GM12878 (cell line): ENCODE measurements at regions not wholly inside any gene's neighbourhood (a gene's known extent, or its start where the extent isn't known, plus 50 kb on each side); places are given as distances from the start of the nearest gene placed in this dataset.

ENCODE experiments used
- EED ChIP-seq: sonication (generic); IDR thresholded peaks from 2 replicates; pipeline ENCODE4 v1.6.1; 2016; ENCODE audit warnings: antibody characterized with exemption, low read depth
- FOXK2 ChIP-seq: fragments of 450-650 bp; IDR thresholded peaks from 2 replicates; pipeline ENCODE4 v1.6.1; 2017; ENCODE audit warnings: mild to moderate bottlenecking, moderate library complexity
- POLR2AphosphoS2 ChIP-seq: IDR thresholded peaks from 2 replicates; pipeline ENCODE4 v1.6.1; 2011; ENCODE audit warnings: low read depth, mild to moderate bottlenecking, low read length, improper control_type of control experiment, moderate library complexity
- RFX5 ChIP-seq: IDR thresholded peaks from 2 replicates; pipeline ENCODE4 v1.6.1; 2011; ENCODE audit warnings: low read depth, low read length, improper control_type of control experiment
- TF ChIP-seq, protein P1 (sequence below): IDR thresholded peaks from 2 replicates; pipeline ENCODE4 v1.6.1; 2012; ENCODE audit warnings: low read depth, low read length, improper control_type of control experiment

DNA sequence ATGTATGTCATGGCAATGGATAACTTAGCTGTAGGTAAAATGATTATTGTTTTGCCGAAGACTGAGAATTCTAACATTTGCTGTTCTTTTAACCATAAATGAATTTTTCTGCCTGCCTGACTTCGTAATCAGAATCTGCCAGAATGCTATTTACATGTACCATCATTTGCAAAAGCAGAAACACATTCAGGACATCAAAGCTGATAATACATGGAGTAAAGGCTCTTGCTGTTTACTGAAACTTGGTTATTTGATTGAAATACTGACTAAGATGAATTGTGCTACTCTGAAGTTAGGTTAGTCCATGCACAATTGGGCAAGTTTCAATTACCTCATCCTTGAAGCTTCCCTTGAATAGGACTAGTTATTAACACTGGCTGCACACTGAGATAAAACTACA is 293.8 kb downstream of the PLA2G4A start:
- TF ChIP-seq FOXK2 (no peak), RFX5 (no peak), EED (no peak), POLR2AphosphoS2 (no peak)
- TF ChIP-seq, protein P1, sequence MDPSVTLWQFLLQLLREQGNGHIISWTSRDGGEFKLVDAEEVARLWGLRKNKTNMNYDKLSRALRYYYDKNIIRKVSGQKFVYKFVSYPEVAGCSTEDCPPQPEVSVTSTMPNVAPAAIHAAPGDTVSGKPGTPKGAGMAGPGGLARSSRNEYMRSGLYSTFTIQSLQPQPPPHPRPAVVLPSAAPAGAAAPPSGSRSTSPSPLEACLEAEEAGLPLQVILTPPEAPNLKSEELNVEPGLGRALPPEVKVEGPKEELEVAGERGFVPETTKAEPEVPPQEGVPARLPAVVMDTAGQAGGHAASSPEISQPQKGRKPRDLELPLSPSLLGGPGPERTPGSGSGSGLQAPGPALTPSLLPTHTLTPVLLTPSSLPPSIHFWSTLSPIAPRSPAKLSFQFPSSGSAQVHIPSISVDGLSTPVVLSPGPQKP, result no peak
